ENCODE measurements at regions not wholly inside any gene's neighbourhood (a gene's known extent, or its start where the extent isn't known, plus 50 kb on each side); places are given as distances from the start of the nearest gene placed in this dataset.
"Not testable (repeated sequence)": the region's sequence is repeated elsewhere in the genome, so short reads cannot be mapped to it uniquely, and the experiment has no call there.

- peak; percentile 14 for DNase-seq (ENCODE audit: low spot score)
These were observed 199.0 kb upstream of the DPYD start for GRCh38 chr1:98119796-98120195.

- no peak for DNase-seq (ENCODE audit: low spot score)
These were observed 193.0 kb upstream of the DPYD start for GRCh38 chr1:98113811-98114210.

DNA sequence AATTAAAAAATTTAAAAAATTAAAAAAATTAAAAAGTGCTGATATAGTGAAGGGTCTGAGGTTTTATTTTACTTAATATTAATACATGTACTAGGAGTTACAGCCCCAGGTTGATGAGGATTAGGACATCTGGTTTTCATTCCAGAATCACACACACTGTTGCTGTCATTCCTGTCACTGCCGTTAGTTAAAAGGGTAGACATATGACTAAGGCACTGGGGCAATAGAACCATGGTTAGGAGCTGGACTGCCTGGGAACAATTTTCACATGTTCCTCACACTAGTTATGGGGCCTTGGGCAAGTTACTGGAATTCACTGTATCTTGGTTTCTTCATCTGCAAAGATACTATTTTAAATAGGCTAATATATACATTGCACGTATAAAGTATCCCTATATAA, 191.8 kb upstream of the DPYD start:
- DNase-seq (ENCODE audit: low spot score): no peak

GRCh38 chr1:98110674-98111073, 189.8 kb upstream of the DPYD start:
- no peak for DNase-seq (ENCODE audit: low spot score)

- not testable (repeated sequence) for DNase-seq (ENCODE audit: low spot score)
These were observed 187.5 kb upstream of the DPYD start for GRCh38 chr1:98108378-98108777.

DNA sequence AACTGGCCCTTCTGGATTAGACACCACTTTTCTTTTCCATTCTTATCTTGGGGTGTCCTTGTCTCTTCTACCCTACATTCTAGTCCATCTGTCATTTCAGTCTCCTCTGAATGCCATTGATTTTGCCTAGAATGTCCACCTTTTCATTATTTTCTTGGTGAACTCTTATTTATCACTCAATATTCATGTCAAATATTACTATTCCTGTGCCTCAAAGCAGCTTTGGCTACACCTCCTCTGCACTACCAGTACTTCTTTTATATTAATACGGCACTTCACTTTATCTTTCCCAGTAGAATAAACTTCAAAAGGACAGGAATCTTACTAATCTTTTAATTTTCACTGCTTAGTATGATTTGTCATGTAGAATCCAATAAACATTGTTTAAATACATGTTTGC, 186.4 kb upstream of the DPYD start:
- no peak for DNase-seq (ENCODE audit: low spot score)

DNA sequence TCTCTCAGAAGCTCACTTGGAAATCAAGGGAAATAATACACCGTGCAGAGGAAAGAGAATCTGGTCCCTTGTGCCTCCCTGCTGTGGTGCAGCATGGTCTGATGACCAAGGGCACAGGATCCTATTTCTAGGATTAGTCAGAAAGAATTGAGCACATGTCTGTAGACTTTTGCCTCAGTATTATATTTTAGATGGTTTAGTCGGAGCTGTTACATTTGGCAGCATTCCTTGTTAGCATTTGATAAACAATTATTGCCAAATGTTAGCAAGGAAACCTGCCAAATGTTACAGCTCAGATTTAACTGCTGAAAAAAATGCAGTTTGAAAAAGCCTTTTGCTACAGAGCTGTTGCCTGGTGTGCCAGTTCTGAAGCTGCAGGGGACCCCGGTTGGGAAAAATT, 183.5 kb upstream of the DPYD start:
- peak; percentile 7 for DNase-seq (ENCODE audit: low spot score)

GRCh38 chr1:98103617-98104285, 182.9 kb upstream of the DPYD start:
- no peak for DNase-seq (ENCODE audit: low spot score)

GRCh38 chr1:98102345-98103030, 181.7 kb upstream of the DPYD start:
- peak; percentile 3 for DNase-seq (ENCODE audit: low spot score)

DNA sequence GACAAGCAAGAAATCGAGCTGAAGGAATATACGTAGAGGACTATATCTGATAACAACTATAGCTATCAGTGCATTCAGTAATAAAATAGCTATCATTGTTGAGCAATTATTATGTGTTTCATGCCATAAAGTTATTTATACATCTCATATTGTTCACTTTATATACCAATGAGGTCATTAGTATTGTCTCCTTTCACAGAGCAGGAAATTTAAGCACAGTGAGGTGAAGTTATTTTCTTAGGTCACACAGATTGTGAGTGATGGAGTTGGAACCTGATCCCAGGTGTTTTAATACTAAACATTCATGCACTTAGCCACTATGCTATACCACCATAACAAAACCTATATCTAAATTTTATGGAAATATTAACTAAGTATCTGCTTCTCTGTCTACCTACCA, 180.5 kb upstream of the DPYD start:
- DNase-seq (ENCODE audit: low spot score): no peak

DNA sequence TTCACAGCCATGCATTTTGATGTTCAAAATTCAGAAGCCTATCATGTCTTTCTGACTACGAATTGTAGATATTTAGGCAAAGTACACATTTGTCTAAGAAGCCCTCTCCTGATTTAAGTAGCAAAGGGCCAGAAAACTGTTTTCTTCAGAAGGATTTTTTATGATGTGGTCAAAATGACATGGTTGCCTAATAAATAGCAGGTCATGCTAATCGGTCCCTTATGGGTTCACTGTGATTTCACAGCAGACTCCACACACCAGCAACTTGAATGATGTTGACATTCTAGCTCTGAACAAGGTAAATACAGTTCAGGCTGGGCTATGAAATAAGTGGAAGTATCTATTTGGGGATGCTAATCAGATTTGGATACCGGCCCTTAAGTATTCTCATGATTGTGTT, 178.7 kb upstream of the DPYD start:
- no peak for DNase-seq (ENCODE audit: low spot score)

- DNase-seq (ENCODE audit: low spot score): peak; percentile 38
These were observed 177.6 kb upstream of the DPYD start for GRCh38 chr1:98098473-98098872.

- no peak for DNase-seq (ENCODE audit: low spot score)
These were observed 169.5 kb upstream of the DPYD start for GRCh38 chr1:98090351-98090750.

DNA sequence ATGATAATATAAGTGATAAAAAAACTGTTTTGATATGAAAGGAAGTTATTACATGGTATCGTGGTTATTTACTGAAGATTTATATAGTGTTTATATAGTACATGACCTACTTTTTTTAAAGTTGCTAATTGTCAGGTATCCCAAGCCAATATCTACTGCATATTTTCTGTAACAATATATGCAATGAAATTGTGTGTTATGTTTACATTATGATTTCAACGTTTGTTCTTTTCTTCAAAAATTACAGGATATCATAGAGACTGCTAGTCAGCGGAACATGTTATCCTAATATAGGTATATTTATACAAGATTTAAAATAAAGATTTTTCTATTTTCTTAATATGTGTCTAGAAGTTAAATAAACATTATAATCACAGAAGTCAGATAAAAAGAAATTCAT, 167.5 kb upstream of the DPYD start:
- DNase-seq (ENCODE audit: low spot score): no peak

- peak; percentile 44 for DNase-seq (ENCODE audit: low spot score)
These were observed 166.1 kb upstream of the DPYD start for GRCh38 chr1:98086796-98087441.

DNA sequence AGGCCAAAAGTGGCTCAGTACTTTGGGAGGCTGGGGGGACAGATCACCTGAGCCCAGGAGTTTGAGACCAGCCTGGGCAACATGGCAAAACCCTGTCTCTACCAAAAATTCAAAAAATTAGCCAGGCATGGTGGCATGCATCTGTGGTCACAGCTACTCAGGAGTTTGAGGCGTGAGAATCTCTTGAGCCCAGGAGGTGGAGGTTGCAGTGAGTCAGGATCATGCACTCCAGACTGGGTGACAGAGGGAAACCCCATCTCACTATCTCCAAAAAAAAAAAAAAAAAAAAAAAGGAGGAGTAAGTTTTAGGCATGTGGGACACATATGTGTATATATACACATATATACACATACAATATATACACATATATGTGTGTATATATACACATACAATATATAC, 165.3 kb upstream of the DPYD start:
- no peak for DNase-seq (ENCODE audit: low spot score)

DNA sequence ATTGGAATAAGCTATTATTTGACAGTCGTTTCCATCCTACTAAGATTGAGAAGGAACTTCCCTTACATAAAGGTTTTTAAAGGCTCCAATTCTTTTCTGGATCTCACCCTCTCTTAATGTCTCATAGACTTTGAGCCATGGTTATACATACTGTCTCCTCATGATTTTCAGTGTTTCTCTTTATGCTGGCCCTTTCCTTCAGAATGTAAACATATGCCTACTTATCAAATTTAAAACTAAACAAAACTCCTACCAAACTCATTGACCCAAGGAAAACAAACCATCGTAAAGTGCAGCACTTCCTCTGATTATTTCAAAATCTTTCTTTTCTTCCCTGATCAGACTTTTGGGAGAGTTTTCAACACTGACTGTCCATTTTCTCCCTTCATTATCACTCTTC, 163.4 kb upstream of the DPYD start:
- no peak for DNase-seq (ENCODE audit: low spot score)

DNA sequence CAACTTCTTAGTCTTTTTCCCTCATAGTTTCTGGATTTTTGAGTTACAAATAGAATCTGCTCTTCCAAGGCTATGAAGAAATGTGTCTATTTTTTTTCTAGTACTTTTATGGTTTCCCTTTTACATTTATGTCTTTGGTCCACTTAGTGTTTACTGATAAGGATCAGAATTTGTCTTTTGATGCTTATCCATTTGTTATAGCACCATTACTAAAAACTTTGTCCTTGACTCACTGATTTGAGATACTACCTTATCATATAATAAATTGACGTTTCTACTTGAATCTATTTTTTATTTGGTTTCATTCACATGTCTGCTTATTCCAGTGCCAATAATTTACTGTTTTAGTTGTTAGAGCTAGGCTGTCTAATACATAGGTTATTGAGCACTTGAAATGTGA, 161.1 kb upstream of the DPYD start:
- DNase-seq (ENCODE audit: low spot score): no peak

DNA sequence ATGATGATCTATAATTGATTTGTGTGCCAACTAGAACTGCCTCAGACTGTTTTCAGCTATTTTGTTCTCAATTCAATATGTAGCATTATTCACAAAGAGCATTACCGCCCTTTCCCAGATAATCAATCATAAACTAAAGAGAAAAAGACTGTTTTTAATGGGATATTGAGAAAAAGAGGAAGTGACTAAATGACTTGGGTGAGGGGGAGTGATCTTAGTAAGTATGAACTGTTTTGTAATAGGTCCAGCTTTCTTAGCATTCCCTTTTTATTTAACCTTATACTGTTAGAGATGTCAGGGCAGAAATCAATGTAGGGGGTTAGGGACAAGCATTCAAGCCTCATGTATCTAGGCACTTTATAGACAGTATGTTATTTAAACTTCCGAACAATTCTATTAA, 157.8 kb upstream of the DPYD start:
- DNase-seq (ENCODE audit: low spot score): no peak

DNA sequence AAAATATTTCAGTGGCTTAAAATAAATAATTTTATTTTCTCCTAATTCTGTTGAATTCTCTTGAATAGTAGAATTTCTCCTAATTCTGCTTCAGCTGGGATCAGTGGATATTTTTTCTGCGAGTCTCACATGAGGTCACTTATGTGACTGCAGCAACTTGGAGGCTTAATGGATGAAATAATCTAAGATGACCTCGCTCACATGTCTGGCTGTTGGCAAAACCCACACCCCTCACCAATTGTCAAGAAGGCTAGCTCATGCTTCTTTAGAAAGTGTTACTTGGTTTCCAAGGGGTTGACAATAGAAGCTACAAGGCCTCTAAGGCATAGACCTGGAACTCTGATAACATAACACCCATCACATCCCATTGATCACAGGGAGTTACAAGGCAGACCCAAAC, 156.9 kb upstream of the DPYD start:
- no peak for DNase-seq (ENCODE audit: low spot score)

GRCh38 chr1:98075626-98076025, 154.8 kb upstream of the DPYD start:
- DNase-seq (ENCODE audit: low spot score): no peak

GRCh38 chr1:98073823-98074222, 153.0 kb upstream of the DPYD start:
- peak; percentile 36 for DNase-seq (ENCODE audit: low spot score)

DNA sequence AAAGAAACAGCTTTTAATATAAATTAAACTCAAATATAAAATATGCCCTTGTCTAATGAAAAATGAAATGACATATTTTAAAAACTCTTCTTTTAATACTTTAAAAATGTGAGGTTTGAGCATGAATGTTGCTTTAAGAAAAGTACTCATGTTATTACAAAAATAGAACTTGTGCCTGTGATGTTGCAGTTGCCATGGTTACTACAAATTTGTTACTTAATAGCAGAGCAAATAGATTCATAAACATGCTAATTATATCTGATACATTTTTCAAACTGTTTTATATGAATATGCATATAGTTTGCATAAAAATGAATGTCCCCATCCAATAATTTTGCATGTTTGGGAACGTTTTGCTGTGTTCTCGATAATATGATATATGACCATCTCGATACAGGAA, 152.3 kb upstream of the DPYD start:
- no peak for DNase-seq (ENCODE audit: low spot score)

All from umbilical cord (tissue), 1 donor.